Activated CD8-positive, alpha-beta memory T cell treated with anti-CD3 and anti-CD28 coated beads for 1 hour (primary cell): ENCODE measurements at regions not wholly inside any gene's neighbourhood (a gene's known extent, or its start where the extent isn't known, plus 50 kb on each side); places are given as distances from the start of the nearest gene placed in this dataset.
"Not testable (repeated sequence)": the region's sequence is repeated elsewhere in the genome, so short reads cannot be mapped to it uniquely, and the experiment has no call there.

Experiments used
- DNase-seq, 2 donors: peaks; one replicate each; pipeline ENCODE4 v3.0.0-alpha.2; 2020; ENCODE audit warnings: low read depth in 1 of 2; ENCODE audit errors: extremely low read depth in 1 of 2

GRCh38 chr1:146883190-146883589 is 54.9 kb upstream of the NBPF12 start:
- not testable (repeated sequence) for DNase-seq

GRCh38 chr1:146881096-146881495 is 57.0 kb upstream of the NBPF12 start:
- DNase-seq = not testable (repeated sequence)

DNA sequence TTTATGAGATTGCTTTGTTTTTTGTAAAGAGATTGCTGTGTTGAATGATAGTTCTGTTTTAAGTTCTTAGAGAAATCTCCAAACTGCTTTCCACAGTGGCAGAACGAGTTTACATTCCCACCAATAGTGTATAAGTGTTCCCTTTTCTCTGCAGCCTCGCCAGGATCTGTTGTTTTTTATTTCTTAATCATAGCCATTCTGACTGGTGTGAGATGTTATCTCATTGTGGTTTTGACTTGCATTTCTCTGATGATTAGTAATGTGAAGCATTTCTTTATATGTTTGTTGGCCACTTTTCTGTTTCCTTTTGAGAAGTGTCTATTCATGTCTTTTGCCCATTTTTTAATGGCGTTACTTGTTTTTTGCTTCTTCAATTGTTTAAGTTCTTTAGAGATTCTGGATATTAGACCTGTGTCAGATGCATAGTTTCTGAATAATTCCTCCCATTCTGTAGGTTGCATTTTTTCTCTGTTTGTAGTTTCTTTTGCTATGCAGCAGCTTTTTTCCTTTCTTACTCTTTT is 74.3 kb upstream of the NBPF12 start:
- DNase-seq = not testable (repeated sequence)

DNA sequence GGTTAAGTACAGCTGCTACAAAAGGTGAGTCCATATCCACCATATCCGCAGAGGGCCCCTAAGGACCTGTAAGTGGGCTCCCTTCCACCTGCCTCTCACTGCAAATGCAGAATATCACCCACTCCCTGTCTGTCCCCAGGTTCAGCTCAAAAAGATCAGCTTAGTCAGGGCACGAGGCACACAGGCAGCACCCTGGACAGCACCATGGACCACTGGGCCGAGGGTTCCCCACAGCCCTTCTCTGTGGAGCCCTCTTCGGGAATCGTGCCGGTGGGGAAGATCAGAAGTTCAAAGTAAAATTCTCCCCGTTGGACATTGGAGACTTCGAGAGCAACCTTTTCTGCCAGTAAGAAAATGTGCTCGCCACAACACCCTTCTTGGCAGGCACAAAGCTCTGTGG is 85.0 kb upstream of the NBPF12 start:
- DNase-seq = not testable (repeated sequence)

GRCh38 chr1:146850352-146850889 is 87.7 kb upstream of the NBPF12 start:
- not testable (repeated sequence) for DNase-seq

GRCh38 chr1:146838725-146839124 is 99.4 kb upstream of the NBPF12 start:
- not testable (repeated sequence) for DNase-seq

GRCh38 chr1:146826957-146827356 is 111.2 kb upstream of the NBPF12 start:
- DNase-seq = not testable (repeated sequence)

GRCh38 chr1:146794236-146794635 is 143.9 kb upstream of the NBPF12 start:
- DNase-seq = not testable (repeated sequence)

DNA sequence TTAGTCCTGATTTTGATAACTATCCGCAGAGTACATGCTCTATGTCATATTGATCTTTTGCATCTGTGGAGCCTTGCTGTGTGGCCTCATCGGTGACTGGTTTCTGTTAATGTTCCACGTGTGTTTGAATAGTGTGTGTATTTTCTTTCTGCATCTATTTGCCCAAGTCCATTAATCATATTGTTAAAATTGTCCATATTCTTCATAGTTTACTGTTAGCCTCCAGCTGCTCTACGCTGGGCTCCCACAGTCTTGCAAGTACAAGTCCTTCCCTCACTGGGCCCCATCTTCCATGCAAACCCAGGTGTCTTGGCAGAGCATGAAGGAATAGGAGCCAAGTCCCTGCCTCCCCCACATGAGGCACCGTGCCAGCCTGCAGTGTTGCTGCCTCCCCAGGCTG is 145.4 kb upstream of the NBPF12 start:
- DNase-seq = not testable (repeated sequence)

- DNase-seq = not testable (repeated sequence)
Measured at GRCh38 chr1:146784212-146784940, 153.7 kb upstream of the NBPF12 start.

DNA sequence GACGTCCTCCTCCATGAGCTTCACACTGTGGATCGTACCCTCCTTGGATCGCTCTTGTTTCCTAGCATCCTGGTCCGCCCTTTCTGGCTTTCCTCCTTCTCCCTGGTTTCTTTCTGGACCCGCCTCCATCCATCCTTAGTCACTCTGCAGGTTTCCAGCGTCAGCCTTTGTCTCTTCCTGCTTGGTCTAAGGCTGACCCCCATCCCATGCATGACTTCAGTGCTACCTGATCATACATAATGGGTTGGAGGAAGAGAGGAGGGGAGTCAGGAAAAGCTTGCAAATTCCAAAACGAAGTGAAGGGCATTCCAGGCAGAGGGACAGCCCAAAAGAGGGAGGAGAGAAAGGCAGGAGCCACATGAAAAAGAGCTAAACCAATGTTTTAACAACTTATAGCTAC is 156.9 kb upstream of the NBPF12 start:
- not testable (repeated sequence) for DNase-seq

DNA sequence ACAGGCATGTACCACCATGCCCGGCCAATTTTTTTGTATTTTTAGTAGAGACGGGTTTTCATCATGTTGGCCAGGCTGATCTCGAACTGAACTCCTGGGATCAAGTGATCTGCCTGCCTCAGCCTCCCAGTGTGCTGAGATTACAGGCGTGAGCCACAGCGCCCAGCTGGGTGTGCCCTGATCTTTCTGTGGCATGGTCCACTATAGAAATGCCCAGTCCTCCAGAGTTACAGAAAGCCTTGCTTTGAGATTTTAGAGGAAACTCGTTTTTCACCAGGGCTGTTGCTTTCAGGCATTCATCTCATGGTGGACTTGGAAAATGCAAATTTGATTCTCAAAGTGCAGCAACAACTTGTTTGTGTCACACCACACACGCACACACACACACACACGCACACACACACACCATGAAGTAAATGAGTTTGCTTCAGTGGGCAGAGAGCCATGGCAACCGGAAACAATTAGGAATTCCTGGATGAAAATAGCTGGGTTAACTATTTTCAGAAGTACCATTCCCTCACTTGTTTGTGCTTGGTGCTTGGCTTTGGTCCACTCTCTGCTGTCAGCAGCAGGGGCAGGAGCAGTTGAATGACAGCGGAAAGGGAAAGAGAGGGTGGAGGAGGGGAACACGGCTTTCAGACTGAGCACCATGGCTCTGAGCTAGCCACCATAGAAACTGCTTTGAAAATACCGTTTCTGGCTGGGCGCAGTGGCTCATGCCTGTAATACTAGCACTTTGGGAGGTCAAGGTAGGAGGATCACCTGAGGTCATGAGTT is 160.1 kb upstream of the NBPF12 start:
- DNase-seq = not testable (repeated sequence)

- DNase-seq = not testable (repeated sequence)
Measured at GRCh38 chr1:146774988-146775387, 163.1 kb upstream of the NBPF12 start.

DNA sequence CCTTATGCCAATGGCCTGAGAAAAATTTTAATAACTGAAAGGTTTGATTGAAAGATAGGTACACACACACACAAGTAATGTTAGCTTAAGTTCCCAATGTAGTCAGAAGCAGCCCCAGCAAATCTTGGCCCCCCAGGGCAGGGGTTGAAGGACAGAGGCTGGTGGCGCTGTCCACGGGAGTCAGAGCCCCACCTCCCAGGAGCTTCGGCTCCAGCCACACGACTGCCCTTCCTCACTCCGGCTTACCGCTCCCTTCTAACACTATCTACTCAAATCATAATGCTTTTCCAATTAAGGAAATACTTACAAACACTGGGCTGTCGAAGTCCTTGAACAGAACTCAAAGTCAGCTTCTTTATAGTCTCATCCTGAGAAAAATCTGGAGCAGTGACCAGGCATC is 163.9 kb upstream of the NBPF12 start:
- not testable (repeated sequence) for DNase-seq

DNA sequence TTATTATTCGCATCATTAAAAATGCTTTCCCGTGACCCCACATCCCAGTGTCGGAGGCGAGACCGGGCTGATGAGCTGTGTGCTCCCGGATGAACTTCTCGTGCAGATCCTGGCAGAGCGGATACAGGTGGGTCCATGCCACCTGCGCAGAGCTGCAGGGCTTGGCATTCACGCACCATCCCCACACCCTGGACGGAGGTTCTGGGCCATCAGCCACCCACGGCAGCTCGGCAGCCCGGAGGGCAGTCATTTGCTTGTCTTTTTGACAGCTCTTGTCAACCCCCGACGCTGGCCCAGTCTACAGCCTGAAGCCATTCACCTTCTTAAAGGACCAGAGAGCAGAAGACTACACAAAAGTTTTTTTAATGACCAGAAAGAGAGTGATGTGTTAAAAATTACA is 166.7 kb upstream of the NBPF12 start:
- not testable (repeated sequence) for DNase-seq

DNA sequence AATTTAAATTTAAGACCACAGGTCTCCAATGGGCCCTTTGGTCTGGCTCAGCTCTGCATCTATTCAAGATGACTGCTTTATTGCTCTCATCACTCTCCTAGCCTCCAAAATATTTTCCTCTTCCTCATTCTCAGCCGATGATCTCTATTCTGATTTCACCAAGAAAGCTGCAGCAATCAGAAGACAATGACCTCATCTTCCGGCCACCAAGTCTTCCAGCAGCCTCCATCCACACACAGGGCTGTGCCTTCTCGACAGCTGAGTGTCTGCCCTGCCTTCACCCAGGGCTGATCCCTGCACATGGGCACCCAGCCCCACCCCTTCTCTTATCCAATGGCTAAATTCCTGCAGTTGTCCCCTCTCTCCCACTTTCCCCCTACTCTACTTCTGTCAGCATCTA is 167.1 kb upstream of the NBPF12 start:
- DNase-seq = not testable (repeated sequence)

GRCh38 chr1:146763234-146763633 is 174.9 kb upstream of the NBPF12 start:
- not testable (repeated sequence) for DNase-seq

DNA sequence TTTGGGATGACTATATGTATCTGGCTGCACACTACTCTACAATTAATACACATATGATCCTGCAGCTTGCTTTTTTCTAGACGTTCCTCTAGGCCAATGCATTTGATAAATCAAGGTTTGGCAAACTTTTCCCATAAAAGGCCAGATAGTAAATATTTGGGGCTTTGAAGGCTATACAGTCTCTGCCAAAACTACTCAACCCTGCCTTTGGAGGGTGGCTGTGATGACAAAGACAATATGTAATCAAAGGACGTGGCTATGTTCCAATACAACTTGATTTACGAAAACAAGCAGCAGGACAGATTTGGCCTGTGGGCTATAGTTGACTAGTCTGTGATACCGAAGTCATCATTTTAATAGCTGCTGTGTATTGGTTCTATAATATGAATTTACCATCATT is 181.3 kb upstream of the NBPF12 start:
- not testable (repeated sequence) for DNase-seq

DNA sequence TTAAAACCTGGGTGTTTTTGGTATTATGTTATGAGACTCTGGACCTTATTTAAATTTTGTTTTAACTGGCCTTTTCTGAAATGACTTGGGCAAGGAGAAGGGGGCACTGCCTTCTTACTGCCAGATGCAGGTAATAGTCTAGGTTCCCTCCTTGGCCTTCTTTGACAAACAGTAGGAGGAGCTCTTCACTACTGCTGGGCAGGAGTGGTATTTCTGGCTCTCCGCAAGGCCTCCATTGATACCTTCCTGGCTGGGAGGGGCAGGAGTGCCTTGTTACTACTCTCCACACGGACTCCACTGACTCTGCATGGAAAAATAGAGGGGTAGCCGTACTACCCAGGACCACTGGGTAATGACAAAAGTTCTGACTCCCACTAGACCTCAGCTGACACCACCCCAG is 189.4 kb upstream of the NBPF12 start:
- not testable (repeated sequence) for DNase-seq

DNA sequence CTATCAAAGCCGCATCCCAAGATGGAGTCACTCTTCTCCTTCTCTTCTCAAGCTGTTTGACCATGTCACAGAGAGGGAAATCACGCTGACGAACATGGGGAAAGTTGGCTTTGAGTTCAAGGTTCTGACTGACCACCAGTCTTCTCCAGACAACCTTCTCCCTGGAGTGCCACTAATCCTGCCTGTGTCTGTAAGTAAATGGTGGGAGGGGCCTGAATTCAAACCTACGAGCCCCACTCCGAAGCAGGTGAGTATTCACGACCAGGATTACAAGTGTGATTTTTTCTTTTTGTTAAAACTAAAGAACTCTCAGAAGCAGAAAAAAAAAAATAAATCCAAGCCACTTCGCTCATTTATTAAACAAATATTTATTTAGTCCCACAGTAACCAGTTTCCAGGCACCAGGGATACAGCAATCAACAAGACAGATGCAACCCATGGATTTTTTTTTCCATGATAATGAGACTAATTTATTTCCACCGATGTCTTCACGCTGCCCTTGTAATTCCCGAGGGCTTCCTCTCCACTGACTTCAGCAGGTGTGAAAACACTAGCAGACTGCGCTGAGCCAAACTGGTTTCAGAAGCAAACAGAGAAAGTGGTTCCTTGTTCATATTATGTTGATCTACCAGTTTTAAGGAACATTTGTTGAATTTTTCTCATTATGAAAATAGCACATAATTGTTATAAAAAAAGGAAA is 206.0 kb upstream of the NBPF12 start:
- not testable (repeated sequence) for DNase-seq
